HG03103 (cell line): ENCODE measurements at regions not wholly inside any gene's neighbourhood (a gene's known extent, or its start where the extent isn't known, plus 50 kb on each side); places are given as distances from the start of the nearest gene placed in this dataset.

Experiments
- ATAC-seq: cut with Tn5 transposase; IDR thresholded peaks from one replicate; pipeline ENCODE4 v1.9.1; 2021; ENCODE audit warnings: low read depth; ENCODE audit not compliant: unreplicated experiment

GRCh38 chr4:179467878-179468277 lies 2025.6 kb upstream of the AGA start:
- ATAC-seq: no peak

- no peak for ATAC-seq
These were observed 2029.9 kb upstream of the AGA start for GRCh38 chr4:179472164-179472563.

GRCh38 chr4:179478608-179479007 lies 2036.4 kb upstream of the AGA start:
- ATAC-seq: no peak

GRCh38 chr4:179485781-179486180 lies 2043.5 kb upstream of the AGA start:
- ATAC-seq: no peak

GRCh38 chr4:179486570-179487335 lies 2044.5 kb upstream of the AGA start:
- ATAC-seq: no peak

- no peak for ATAC-seq
These were observed 2050.2 kb upstream of the AGA start for GRCh38 chr4:179492260-179493080.

- no peak for ATAC-seq
These were observed 2061.7 kb upstream of the AGA start for GRCh38 chr4:179503976-179504375.

- ATAC-seq: no peak
These were observed 2067.3 kb upstream of the AGA start for GRCh38 chr4:179509489-179509888.

- no peak for ATAC-seq
These were observed 2079.7 kb upstream of the AGA start for GRCh38 chr4:179521952-179522351.

GRCh38 chr4:179530958-179531357 lies 2088.7 kb upstream of the AGA start:
- ATAC-seq: no peak

- no peak for ATAC-seq
These were observed 2094.5 kb upstream of the AGA start for GRCh38 chr4:179536694-179537093.

- ATAC-seq: no peak
These were observed 2097.4 kb upstream of the AGA start for GRCh38 chr4:179539641-179540040.

- ATAC-seq: no peak
These were observed 2101.5 kb upstream of the AGA start for GRCh38 chr4:179543771-179544170.

GRCh38 chr4:179544496-179544895 lies 2102.3 kb upstream of the AGA start:
- no peak for ATAC-seq

GRCh38 chr4:179552131-179552530 lies 2109.9 kb upstream of the AGA start:
- ATAC-seq: no peak

- no peak for ATAC-seq
These were observed 2121.5 kb upstream of the AGA start for GRCh38 chr4:179563741-179564140.

- no peak for ATAC-seq
These were observed 2127.3 kb upstream of the AGA start for GRCh38 chr4:179569549-179569948.

- ATAC-seq: no peak
These were observed 2140.1 kb upstream of the AGA start for GRCh38 chr4:179582164-179582905.

GRCh38 chr4:179583221-179583620 lies 2141.0 kb upstream of the AGA start:
- no peak for ATAC-seq

GRCh38 chr4:179584101-179584500 lies 2141.9 kb upstream of the AGA start:
- no peak for ATAC-seq

GRCh38 chr4:179585761-179586160 lies 2143.5 kb upstream of the AGA start:
- no peak for ATAC-seq
